ENCODE measurements at regions not wholly inside any gene's neighbourhood (a gene's known extent, or its start where the extent isn't known, plus 50 kb on each side); places are given as distances from the start of the nearest gene placed in this dataset.
"Not testable (repeated sequence)": the region's sequence is repeated elsewhere in the genome, so short reads cannot be mapped to it uniquely, and the experiment has no call there.

GRCh38 chr7:3157566-3158287, 114.1 kb upstream of the CARD11 start:
- Mint-ChIP-seq H3K4me1 (ENCODE audit: low read depth) (peaks cover 10% of the 10 kb centered on the region), H3K27ac (no peak overlapping the region), H3K36me3 (ENCODE audit: insufficient read depth) (peaks cover 2% of the 10 kb centered on the region)

GRCh38 chr7:3158341-3158760, 114.7 kb upstream of the CARD11 start:
- H3K27ac Mint-ChIP-seq = no peak overlapping the region
- no peak for DNase-seq (ENCODE audit: low spot score, unreplicated experiment)

More at GRCh38 chr7:3157566-3158287, 114.1 kb upstream of the CARD11 start:
- Mint-ChIP-seq H3K27me3 (peaks cover 2% of the 10 kb centered on the region), H3K4me3 (ENCODE audit: low read depth) (no peak overlapping the region), H3K9me3 (ENCODE audit: low read depth) (peaks cover 6% of the 10 kb centered on the region)
- DNase-seq (ENCODE audit: low spot score, unreplicated experiment) = no peak
- no peak for TF ChIP-seq CTCF (IDR thresholded peaks at IDR 0.05; ENCODE audit: unreplicated experiment)

GRCh38 chr7:3159039-3159438, 115.4 kb upstream of the CARD11 start:
- Mint-ChIP-seq H3K27ac (no peak overlapping the region), H3K36me3 (ENCODE audit: insufficient read depth) (peaks cover 2% of the 10 kb centered on the region), H3K9me3 (ENCODE audit: low read depth) (peaks cover 6% of the 10 kb centered on the region), H3K4me1 (ENCODE audit: low read depth) (peaks cover 10% of the 10 kb centered on the region), H3K27me3 (peaks cover 2% of the 10 kb centered on the region), H3K4me3 (ENCODE audit: low read depth) (no peak overlapping the region)
- no peak for DNase-seq (ENCODE audit: low spot score, unreplicated experiment)
- no peak for TF ChIP-seq CTCF (IDR thresholded peaks at IDR 0.05; ENCODE audit: unreplicated experiment)

More at GRCh38 chr7:3158341-3158760, 114.7 kb upstream of the CARD11 start:
- Mint-ChIP-seq H3K4me3 (ENCODE audit: low read depth) (no peak overlapping the region), H3K27me3 (peaks cover 2% of the 10 kb centered on the region), H3K4me1 (ENCODE audit: low read depth) (peaks cover 10% of the 10 kb centered on the region), H3K36me3 (ENCODE audit: insufficient read depth) (peaks cover 2% of the 10 kb centered on the region), H3K9me3 (ENCODE audit: low read depth) (peaks cover 6% of the 10 kb centered on the region)
- no peak for TF ChIP-seq CTCF (IDR thresholded peaks at IDR 0.05; ENCODE audit: unreplicated experiment)

- TF ChIP-seq CTCF (IDR thresholded peaks at IDR 0.05; ENCODE audit: unreplicated experiment) = no peak
Measured at GRCh38 chr7:3159445-3159844, 115.8 kb upstream of the CARD11 start.

GRCh38 chr7:3159926-3160325, 116.3 kb upstream of the CARD11 start:
- not testable (repeated sequence) for H3K27me3 Mint-ChIP-seq; H3K4me3 Mint-ChIP-seq (ENCODE audit: low read depth); H3K9me3 Mint-ChIP-seq (ENCODE audit: low read depth); H3K36me3 Mint-ChIP-seq (ENCODE audit: insufficient read depth); DNase-seq (ENCODE audit: low spot score, unreplicated experiment); H3K27ac Mint-ChIP-seq
- peaks cover 18% of the 10 kb centered on the region for H3K4me1 Mint-ChIP-seq (ENCODE audit: low read depth)

More at GRCh38 chr7:3159445-3159844, 115.8 kb upstream of the CARD11 start:
- Mint-ChIP-seq H3K4me1 (ENCODE audit: low read depth) (peaks cover 14% of the 10 kb centered on the region), H3K4me3 (ENCODE audit: low read depth) (no peak overlapping the region), H3K27ac (no peak overlapping the region), H3K27me3 (peaks cover 2% of the 10 kb centered on the region), H3K36me3 (ENCODE audit: insufficient read depth) (peaks cover 2% of the 10 kb centered on the region), H3K9me3 (ENCODE audit: low read depth) (peaks cover 6% of the 10 kb centered on the region)
- no peak for DNase-seq (ENCODE audit: low spot score, unreplicated experiment)

GRCh38 chr7:3162289-3162688, 118.6 kb upstream of the CARD11 start:
- H3K9me3 Mint-ChIP-seq (ENCODE audit: low read depth) = no peaks in the 10 kb centered on the region
- no peak for TF ChIP-seq CTCF (IDR thresholded peaks at IDR 0.05; ENCODE audit: unreplicated experiment)
- DNase-seq (ENCODE audit: low spot score, unreplicated experiment) = no peak
- peaks cover 2% of the 10 kb centered on the region for H3K27me3 Mint-ChIP-seq
- H3K4me3 Mint-ChIP-seq (ENCODE audit: low read depth) = no peak overlapping the region
- peaks cover 29% of the 10 kb centered on the region for H3K4me1 Mint-ChIP-seq (ENCODE audit: low read depth)
- no peaks in the 10 kb centered on the region for H3K36me3 Mint-ChIP-seq (ENCODE audit: insufficient read depth)
- H3K27ac Mint-ChIP-seq = no peak overlapping the region

DNA sequence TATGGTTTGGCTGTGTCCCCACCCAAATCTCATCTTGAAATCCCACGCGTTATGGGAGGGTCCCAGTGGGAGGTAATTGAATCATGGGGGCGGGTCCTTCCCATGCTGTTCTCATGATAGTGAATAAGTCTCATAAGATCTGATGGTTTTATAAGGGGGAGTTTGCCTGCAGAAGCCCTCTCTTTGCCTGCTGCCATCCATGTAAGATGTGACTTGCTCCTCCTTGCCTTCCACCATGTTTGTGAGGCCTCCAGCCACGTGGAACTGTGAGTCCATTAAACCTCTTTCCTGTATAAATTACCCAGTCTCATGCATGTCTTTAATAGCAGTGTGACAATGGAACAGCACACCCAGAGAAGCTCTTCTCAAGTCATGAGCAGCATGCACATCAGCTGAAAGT, 119.1 kb upstream of the CARD11 start:
- H3K36me3 Mint-ChIP-seq (ENCODE audit: insufficient read depth); H3K4me3 Mint-ChIP-seq (ENCODE audit: low read depth); DNase-seq (ENCODE audit: low spot score, unreplicated experiment); H3K27me3 Mint-ChIP-seq; H3K9me3 Mint-ChIP-seq (ENCODE audit: low read depth); H3K27ac Mint-ChIP-seq: not testable (repeated sequence)
- H3K4me1 Mint-ChIP-seq (ENCODE audit: low read depth) = peaks cover 32% of the 10 kb centered on the region
